WI38 (cell line): ENCODE measurements at regions not wholly inside any gene's neighbourhood (a gene's known extent, or its start where the extent isn't known, plus 50 kb on each side); places are given as distances from the start of the nearest gene placed in this dataset.

Experiments used
- H3K4me3 ChIP-seq: 2 replicates; pipeline ENCODE4 v1.5.1; 2011; ENCODE audit warnings: low read depth, mild to moderate bottlenecking, control low read depth, low read length
- TF ChIP-seq, protein P1 (sequence below): IDR thresholded peaks from 2 replicates; pipeline ENCODE4 v1.5.1; 2012; ENCODE audit warnings: low read depth, mild to moderate bottlenecking, control low read depth, low read length

DNA sequence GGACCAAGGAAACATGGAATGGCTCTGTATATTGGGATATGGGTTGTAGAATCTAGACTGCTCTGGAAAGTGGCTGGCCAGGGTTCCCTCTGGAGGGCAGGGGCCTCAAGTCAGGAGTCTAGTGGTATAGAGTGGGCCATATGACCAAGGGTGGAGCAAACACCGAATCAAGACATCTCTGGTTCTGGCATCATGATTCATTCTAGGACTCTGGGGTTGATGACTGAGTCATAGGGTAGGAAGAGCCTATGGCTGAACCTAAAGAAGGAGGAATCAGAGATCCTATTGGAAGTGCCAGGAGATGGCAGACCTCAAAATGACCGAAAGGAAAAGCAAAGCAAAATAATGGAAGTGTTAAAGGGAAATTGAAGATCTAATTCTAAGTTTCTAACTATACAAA lies 356.4 kb upstream of the PRICKLE1 start:
- TF ChIP-seq, protein P1, sequence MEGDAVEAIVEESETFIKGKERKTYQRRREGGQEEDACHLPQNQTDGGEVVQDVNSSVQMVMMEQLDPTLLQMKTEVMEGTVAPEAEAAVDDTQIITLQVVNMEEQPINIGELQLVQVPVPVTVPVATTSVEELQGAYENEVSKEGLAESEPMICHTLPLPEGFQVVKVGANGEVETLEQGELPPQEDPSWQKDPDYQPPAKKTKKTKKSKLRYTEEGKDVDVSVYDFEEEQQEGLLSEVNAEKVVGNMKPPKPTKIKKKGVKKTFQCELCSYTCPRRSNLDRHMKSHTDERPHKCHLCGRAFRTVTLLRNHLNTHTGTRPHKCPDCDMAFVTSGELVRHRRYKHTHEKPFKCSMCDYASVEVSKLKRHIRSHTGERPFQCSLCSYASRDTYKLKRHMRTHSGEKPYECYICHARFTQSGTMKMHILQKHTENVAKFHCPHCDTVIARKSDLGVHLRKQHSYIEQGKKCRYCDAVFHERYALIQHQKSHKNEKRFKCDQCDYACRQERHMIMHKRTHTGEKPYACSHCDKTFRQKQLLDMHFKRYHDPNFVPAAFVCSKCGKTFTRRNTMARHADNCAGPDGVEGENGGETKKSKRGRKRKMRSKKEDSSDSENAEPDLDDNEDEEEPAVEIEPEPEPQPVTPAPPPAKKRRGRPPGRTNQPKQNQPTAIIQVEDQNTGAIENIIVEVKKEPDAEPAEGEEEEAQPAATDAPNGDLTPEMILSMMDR = no peak
- H3K4me3 ChIP-seq = no peak overlapping the region

DNA sequence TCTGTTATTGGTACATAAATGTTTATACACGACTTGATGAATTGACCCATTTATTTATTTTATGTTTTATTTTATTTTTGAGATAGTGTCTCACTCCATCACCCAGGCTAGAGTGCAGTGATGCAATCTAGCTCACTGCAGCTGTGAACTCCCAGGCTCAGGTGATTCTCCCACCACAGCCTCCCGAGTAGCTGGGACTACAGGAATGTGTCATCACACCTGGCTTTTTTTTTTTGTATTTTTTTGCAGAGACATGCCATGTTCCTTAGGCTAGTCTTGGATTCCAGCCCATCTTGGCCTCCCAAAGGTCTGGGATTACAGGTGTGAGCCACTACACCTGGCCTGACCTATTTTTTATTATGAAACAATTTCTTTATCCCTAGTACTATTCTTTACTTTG lies 355.0 kb upstream of the PRICKLE1 start:
- no peak overlapping the region for H3K4me3 ChIP-seq
- TF ChIP-seq, protein P1 = no peak

DNA sequence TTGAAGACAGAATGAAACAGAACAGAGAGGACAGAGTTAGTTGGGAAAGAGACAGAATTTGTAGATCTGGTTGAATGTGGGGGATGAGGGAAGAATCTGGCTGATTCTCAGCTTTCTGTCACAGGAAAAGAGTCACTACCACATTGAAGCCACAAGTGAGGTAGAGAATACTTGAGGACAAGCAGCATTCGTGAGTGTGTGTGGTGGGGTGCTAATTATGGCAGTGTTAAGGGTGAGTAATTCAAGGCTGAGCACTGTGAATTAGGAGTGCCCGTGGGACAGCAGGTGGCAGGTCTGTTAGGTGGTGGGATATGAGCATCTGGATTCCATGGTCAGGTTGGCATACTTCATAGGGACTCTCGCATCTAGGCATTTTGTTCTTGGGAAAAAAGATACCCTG lies 347.4 kb upstream of the PRICKLE1 start:
- no peak overlapping the region for H3K4me3 ChIP-seq
- TF ChIP-seq, protein P1 = no peak

DNA sequence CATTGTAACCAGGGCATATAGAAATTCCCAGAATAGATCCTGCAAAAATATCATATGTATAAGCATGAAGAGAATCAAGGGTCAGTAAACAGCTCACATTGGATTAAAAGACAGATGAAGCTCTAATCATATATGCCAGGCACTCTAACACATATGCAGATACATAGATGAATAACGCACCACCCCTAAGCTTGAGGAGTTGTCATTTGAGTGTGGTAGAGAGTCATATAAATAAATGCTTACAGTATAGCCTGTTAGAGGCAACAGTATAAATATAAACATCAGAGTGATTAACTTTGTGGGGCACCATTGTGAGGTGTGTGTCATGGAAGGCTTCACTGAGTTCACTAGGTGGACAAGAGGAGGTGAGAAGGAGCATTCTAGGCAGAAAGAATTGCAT lies 346.7 kb upstream of the PRICKLE1 start:
- TF ChIP-seq, protein P1 = no peak
- no peak overlapping the region for H3K4me3 ChIP-seq

DNA sequence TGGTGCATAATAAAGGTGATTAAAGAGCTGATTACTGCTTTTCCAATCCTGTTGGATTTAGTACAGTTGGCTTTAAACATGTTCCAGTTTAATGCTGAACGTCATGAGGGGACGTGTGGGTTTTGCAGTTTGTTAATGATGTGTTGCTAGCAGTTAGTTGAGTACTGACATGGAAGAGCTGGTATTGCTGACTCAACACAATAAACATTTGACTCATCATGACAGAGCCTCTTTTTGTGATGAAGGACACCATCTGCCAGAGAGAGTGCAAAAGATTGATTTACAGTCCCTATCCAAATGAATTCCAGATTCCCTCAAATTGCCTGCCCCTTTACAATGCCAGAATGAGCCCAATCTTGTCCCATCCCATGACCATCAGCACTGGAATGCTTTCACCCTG lies 346.2 kb upstream of the PRICKLE1 start:
- TF ChIP-seq, protein P1 = no peak

DNA sequence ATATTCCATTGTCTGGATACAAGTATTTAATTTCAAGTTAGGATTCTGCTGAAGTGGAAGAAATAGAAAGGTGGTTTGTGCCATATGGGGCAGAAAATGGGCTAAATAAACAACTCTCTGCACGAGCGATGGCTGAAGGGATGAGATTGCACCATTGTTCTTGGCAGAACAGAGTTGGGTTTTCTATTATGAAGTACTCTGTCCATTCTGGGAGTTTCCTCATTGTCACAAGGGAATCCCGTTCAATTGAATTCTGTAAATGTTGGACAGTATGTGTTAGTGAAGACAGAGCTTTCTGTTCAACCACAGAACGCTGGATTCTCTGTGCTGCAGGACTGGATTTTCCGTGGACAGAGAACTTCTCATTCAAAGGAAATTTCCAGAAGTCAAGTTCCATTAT lies 345.5 kb upstream of the PRICKLE1 start:
- TF ChIP-seq, protein P1 = no peak
- H3K4me3 ChIP-seq = no peak overlapping the region

More for the DNA sequence above, 346.2 kb upstream of the PRICKLE1 start:
- no peak overlapping the region for H3K4me3 ChIP-seq

DNA sequence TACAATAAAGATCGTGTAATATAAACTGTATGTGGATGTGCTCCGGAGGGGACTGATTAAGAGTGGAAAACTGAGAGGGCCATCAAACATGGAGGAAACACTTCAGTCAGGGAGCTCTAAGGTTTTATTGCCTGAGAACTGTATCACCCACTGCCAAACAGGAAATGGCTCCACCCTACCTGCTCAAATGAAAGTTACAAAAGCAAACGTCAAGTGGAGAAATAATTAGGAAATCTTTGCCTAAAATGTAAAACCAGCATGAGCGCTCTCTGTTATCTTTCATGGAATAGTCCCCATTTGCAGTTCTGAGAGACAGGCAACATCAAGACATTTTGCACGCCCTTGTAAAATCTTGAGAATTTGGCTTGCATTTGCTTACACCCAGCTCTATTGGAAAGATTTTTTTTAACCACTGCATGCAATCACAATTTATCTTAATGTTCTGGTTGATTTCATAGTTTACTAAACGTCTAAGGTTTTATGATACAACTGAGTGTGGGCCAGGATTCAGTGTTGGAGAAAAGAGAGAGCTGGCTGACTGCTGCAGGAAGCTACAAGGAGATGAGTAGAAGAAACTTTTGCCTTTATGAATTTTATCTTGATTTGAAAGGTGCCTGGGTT lies 344.0 kb upstream of the PRICKLE1 start:
- H3K4me3 ChIP-seq = no peak overlapping the region
- TF ChIP-seq, protein P1 = no peak
